Loucy (cell line): ENCODE measurements at regions not wholly inside any gene's neighbourhood (a gene's known extent, or its start where the extent isn't known, plus 50 kb on each side); places are given as distances from the start of the nearest gene placed in this dataset.

Source experiments
- H2AFZ ChIP-seq: fragments of 200-600 bp; sonication (generic); 2 replicates; pipeline ENCODE4 v1.6.0; 2016; ENCODE audit warnings: antibody characterized with exemption, mild to moderate bottlenecking, low read length, moderate library complexity
- H3F3A ChIP-seq: fragments of 200-600 bp; 2 replicates; pipeline ENCODE4 v1.6.0; 2016; ENCODE audit warnings: antibody characterized with exemption, low read depth, mild to moderate bottlenecking
- H3K27me3 ChIP-seq: fragments of 200-600 bp; sonication (generic); 2 replicates; pipeline ENCODE4 v1.6.1; 2014; ENCODE audit warnings: low read length, mild to moderate bottlenecking; ENCODE audit not compliant: insufficient read depth, poor library complexity, severe bottlenecking
- H3K36me3 ChIP-seq: fragments of 200-600 bp; sonication (generic); 2 replicates; pipeline ENCODE4 v1.6.1; 2016; ENCODE audit warnings: low read length; ENCODE audit not compliant: insufficient read depth
- H3K4me1 ChIP-seq: fragments of 200-600 bp; sonication (generic); 2 replicates; pipeline ENCODE4 v1.5.1; 2014; ENCODE audit warnings: low read length, mild to moderate bottlenecking; ENCODE audit not compliant: insufficient read depth, poor library complexity, severe bottlenecking
- H3K4me2 ChIP-seq: fragments of 200-600 bp; sonication (generic); 2 replicates; pipeline ENCODE4 v1.6.0; 2014; ENCODE audit warnings: antibody characterized with exemption, low read length, low read depth, mild to moderate bottlenecking; ENCODE audit not compliant: poor library complexity, severe bottlenecking
- H3K4me3 ChIP-seq: fragments of 200-600 bp; sonication (generic); 2 replicates; pipeline ENCODE4 v1.5.1; 2014; ENCODE audit warnings: low read length, mild to moderate bottlenecking, mixed read lengths; ENCODE audit not compliant: poor library complexity, severe bottlenecking
- H3K79me2 ChIP-seq: fragments of 200-600 bp; sonication (generic); 2 replicates; pipeline ENCODE4 v1.6.1; 2014; ENCODE audit warnings: low read length; ENCODE audit not compliant: insufficient read depth
- H3K9ac ChIP-seq: fragments of 200-600 bp; sonication (generic); 2 replicates; pipeline ENCODE4 v1.6.0; 2014; ENCODE audit warnings: mild to moderate bottlenecking, low read depth, low read length, moderate library complexity; ENCODE audit not compliant: poor library complexity, severe bottlenecking
- H3K9me2 ChIP-seq: fragments of 200-600 bp; sonication (generic); replicated peaks from 2 replicates; pipeline ENCODE4 v1.6.1; 2016; ENCODE audit warnings: low read depth, low read length, mixed read lengths
- H3K9me3 ChIP-seq: fragments of 200-600 bp; sonication (generic); 2 replicates; pipeline ENCODE4 v1.6.1; 2014; ENCODE audit warnings: mild to moderate bottlenecking, antibody characterized with exemption, low read length, low read depth; ENCODE audit not compliant: insufficient read depth
- H4K20me1 ChIP-seq: fragments of 200-600 bp; sonication (generic); 2 replicates; pipeline ENCODE4 v1.6.0; 2014; ENCODE audit warnings: antibody characterized with exemption, low read length, mild to moderate bottlenecking; ENCODE audit not compliant: insufficient read depth, poor library complexity, severe bottlenecking
- EZH2phosphoT487 ChIP-seq: fragments of 200-600 bp; IDR thresholded peaks from 2 replicates; pipeline ENCODE4 v1.6.1; 2018; ENCODE audit warnings: antibody characterized with exemption, mild to moderate bottlenecking, moderate library complexity, borderline replicate concordance
- TF ChIP-seq, protein P1 (sequence below): fragments of 200-600 bp; sonication (generic); conservative IDR thresholded peaks from 2 replicates; pipeline ENCODE4 v1.5.1; 2014; ENCODE audit warnings: mild to moderate bottlenecking, antibody characterized with exemption, low read length

DNA sequence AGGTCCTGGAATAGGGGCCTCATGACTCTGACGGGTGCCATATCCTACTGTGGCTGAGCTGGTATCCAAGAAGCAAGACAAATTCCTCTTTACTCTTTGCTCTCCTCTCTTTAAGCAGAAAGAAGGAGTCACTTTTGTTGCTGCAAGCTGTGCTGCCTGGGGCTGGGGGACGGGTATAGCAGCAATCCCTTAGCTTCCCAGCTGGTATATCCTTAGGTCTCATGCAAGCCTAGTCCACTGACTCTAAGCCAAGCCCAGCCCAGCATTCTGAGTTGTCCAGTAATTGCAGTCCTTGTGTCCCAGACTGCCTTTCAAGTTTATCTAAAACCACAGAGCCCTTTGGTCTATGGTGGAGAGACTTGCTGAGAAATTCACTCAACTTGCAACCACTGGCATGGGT is 893.0 kb upstream of the PRR20A start:
- no peaks in the 10 kb centered on the region for H3K36me3 ChIP-seq
- no peak overlapping the region for H3K4me2 ChIP-seq
- H3K79me2 ChIP-seq, result no peaks in the 10 kb centered on the region
- H3F3A ChIP-seq, result no peaks in the 10 kb centered on the region
- no peak overlapping the region for H3K4me3 ChIP-seq
- TF ChIP-seq, protein P1, sequence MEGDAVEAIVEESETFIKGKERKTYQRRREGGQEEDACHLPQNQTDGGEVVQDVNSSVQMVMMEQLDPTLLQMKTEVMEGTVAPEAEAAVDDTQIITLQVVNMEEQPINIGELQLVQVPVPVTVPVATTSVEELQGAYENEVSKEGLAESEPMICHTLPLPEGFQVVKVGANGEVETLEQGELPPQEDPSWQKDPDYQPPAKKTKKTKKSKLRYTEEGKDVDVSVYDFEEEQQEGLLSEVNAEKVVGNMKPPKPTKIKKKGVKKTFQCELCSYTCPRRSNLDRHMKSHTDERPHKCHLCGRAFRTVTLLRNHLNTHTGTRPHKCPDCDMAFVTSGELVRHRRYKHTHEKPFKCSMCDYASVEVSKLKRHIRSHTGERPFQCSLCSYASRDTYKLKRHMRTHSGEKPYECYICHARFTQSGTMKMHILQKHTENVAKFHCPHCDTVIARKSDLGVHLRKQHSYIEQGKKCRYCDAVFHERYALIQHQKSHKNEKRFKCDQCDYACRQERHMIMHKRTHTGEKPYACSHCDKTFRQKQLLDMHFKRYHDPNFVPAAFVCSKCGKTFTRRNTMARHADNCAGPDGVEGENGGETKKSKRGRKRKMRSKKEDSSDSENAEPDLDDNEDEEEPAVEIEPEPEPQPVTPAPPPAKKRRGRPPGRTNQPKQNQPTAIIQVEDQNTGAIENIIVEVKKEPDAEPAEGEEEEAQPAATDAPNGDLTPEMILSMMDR, result no peak
- TF ChIP-seq EZH2phosphoT487, result no peak
- no peak overlapping the region for H3K9ac ChIP-seq
- no peaks in the 10 kb centered on the region for H3K4me1 ChIP-seq
- H3K9me3 ChIP-seq, result no peaks in the 10 kb centered on the region
- no peaks in the 10 kb centered on the region for H3K9me2 ChIP-seq
- no peaks in the 10 kb centered on the region for H3K27me3 ChIP-seq
- H4K20me1 ChIP-seq, result no peaks in the 10 kb centered on the region
- H2AFZ ChIP-seq, result no peak overlapping the region

DNA sequence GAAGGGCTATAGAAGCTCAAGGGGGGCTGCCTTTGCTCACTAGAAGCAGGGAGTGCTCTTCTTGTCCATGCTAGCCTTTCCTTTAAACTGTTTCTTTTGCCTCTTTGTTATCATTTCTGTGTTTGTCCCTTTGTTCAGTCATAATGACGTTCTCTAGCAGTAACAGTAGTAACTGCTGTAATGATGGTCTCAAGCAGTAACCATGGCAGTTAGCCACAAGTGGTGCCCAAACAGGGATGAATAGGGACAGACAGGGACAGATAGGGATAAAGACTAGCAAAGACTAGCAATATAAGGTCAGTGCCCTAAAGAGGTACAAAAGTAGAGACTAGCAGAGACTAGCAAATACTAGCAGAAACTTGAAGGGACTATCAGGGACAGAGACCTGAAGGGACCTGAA is 869.0 kb upstream of the PRR20A start:
- no peaks in the 10 kb centered on the region for H3K9me2 ChIP-seq
- no peaks in the 10 kb centered on the region for H4K20me1 ChIP-seq
- no peaks in the 10 kb centered on the region for H3K36me3 ChIP-seq
- no peaks in the 10 kb centered on the region for H3F3A ChIP-seq
- H3K27me3 ChIP-seq, result no peaks in the 10 kb centered on the region
- TF ChIP-seq, protein P1, result no peak
- TF ChIP-seq EZH2phosphoT487, result no peak
- H3K4me1 ChIP-seq, result no peaks in the 10 kb centered on the region
- H3K79me2 ChIP-seq, result no peaks in the 10 kb centered on the region
- H3K9me3 ChIP-seq, result no peaks in the 10 kb centered on the region
- H2AFZ ChIP-seq, result no peak overlapping the region
- H3K9ac ChIP-seq, result no peak overlapping the region
- H3K4me2 ChIP-seq, result no peak overlapping the region
- H3K4me3 ChIP-seq, result no peak overlapping the region

DNA sequence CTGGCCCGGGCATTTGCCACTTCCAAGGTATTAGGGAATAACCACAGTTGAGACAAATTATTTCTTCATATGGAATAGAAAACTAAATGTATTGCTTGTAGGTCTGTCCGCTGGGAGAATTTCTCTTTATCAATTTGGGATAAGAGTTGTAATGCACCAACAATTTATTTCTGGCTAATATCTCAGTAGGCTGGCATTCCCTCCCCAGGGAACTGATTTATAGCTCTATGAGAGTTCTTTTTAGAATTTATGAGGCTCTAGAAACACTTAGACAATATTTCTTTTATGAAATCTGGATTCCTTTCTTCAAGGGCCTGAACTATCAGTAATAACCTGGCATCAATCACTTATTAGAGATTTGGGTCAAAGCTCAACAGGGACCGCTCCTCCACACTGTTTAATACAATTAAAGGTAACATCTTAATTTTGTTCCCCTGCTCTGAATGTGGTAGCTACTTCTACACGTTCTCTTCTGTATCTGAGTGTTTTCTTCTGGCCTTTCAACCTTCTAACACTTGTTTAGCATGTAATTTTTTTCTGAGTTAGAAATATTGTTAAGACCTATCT is 857.4 kb upstream of the PRR20A start:
- Histone ChIP-seq H3K4me1 (no peaks in the 10 kb centered on the region), H3K36me3 (no peaks in the 10 kb centered on the region), H2AFZ (no peak overlapping the region), H3K4me2 (no peak overlapping the region), H3K9ac (no peak overlapping the region), H3K79me2 (no peaks in the 10 kb centered on the region), H3K27me3 (no peaks in the 10 kb centered on the region), H4K20me1 (no peaks in the 10 kb centered on the region), H3F3A (no peaks in the 10 kb centered on the region), H3K9me2 (no peaks in the 10 kb centered on the region), H3K4me3 (no peak overlapping the region), H3K9me3 (no peaks in the 10 kb centered on the region)
- TF ChIP-seq EZH2phosphoT487, result no peak
- TF ChIP-seq, protein P1, result no peak
